ENCODE measurements at regions not wholly inside any gene's neighbourhood (a gene's known extent, or its start where the extent isn't known, plus 50 kb on each side); places are given as distances from the start of the nearest gene placed in this dataset.

DNA sequence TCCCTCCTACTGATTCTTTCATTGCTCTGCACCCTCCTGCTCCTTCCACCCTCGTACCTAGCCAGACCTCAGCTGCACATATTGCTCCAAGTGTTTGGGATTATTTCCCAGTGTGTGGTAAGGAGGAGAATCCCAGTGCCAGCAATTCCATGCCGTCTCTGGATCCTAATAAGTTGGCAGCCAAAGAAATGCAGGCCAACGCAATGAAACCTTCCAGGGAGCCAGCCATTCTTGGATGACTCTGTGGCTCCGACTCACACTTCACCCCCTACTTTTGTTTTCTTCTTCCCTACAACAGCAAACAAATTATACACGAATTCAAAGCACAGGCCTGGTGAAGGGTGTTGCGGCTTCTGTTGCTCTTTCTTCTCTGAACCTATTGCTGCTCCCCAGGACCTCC is 82.5 kb upstream of the SLC1A3 start:
- no peak overlapping the region for H3K27ac ChIP-seq
- no peak overlapping the region for H3K4me3 ChIP-seq
- H3K4me1 ChIP-seq, result no peaks in the 10 kb centered on the region
- DNase-seq, result no peak
- WGBS, 5 donors, result 84 to 87% (median 85%) methylated on average over 6 of the region's 6 CpGs
- intact Hi-C loops (cut with DNase I; ENCODE audit: low total_unique reads), result no loop called here
- peaks cover 0 to under 1% (median 0%) of the 10 kb centered on the region in 8 donors for H3K9me3 ChIP-seq
- TF ChIP-seq POLR2AphosphoS5 (IDR thresholded peaks at IDR 0.05) (no peak), POLR2A (IDR thresholded peaks at IDR 0.05) (no peak)
- TF ChIP-seq, protein P1, sequence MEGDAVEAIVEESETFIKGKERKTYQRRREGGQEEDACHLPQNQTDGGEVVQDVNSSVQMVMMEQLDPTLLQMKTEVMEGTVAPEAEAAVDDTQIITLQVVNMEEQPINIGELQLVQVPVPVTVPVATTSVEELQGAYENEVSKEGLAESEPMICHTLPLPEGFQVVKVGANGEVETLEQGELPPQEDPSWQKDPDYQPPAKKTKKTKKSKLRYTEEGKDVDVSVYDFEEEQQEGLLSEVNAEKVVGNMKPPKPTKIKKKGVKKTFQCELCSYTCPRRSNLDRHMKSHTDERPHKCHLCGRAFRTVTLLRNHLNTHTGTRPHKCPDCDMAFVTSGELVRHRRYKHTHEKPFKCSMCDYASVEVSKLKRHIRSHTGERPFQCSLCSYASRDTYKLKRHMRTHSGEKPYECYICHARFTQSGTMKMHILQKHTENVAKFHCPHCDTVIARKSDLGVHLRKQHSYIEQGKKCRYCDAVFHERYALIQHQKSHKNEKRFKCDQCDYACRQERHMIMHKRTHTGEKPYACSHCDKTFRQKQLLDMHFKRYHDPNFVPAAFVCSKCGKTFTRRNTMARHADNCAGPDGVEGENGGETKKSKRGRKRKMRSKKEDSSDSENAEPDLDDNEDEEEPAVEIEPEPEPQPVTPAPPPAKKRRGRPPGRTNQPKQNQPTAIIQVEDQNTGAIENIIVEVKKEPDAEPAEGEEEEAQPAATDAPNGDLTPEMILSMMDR (IDR thresholded peaks at IDR 0.05 in 8 of 11, conservative IDR thresholded peaks at IDR 0.05 in 3 of 11), result no peak
- H3K27me3 ChIP-seq (replicated peaks in 1 of 7), result no peaks in the 10 kb centered on the region
- no peaks in the 10 kb centered on the region for H3K36me3 ChIP-seq

DNA sequence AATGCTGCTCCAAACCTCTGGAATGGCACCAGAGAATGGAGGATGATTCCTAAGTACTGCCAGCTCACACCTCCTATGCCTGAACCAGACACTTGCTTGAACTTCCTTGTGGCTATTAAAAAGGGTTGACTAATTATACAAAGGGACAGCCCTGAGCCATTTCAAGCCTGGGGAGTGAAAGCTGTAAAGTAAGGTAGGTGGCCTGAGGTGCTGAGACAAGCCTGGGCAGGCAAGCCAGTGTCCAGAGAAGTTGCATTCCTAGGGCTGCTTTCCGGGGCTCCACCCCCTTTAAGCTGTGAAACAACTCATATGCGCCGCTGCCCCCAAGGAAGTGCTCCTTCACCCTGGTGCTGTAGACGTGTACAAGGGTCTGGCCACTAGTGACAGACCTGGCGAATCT is 79.9 kb upstream of the SLC1A3 start:
- no peaks in the 10 kb centered on the region for H3K36me3 ChIP-seq
- H3K27me3 ChIP-seq (replicated peaks in 1 of 7), result peaks cover 0 to 4% (median 0%) of the 10 kb centered on the region in 7 donors
- 83 to 91% (median 91%) methylated on average over 5 of the region's 5 CpGs for WGBS, 5 donors
- H3K27ac ChIP-seq, result no peak overlapping the region
- H3K4me3 ChIP-seq, result no peak overlapping the region
- no peak for DNase-seq
- H3K9me3 ChIP-seq, result no peaks in the 10 kb centered on the region
- H3K4me1 ChIP-seq, result no peaks in the 10 kb centered on the region
- TF ChIP-seq, protein P1 (IDR thresholded peaks at IDR 0.05 in 8 of 11, conservative IDR thresholded peaks at IDR 0.05 in 3 of 11), result no peak
- intact Hi-C loops (cut with DNase I; ENCODE audit: low total_unique reads), result no loop called here

DNA sequence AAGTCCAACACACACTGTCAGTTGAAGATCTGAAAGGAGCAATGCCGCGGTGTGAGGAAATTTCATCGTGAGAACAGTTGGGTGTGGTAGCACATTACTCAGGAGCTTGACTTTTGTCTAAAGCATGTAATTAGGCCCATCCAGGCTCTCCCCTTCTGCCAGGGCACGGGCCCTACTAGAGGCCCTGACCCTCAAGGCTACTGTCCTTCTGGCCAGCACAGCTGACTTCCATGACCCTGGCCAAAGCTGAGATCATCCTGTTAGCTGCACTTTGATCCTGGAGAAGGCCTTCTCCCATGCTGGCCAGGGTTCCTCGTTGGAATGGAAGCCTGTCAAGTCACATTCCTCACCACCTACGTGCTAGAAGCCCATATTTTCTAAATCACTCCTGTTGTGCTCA is 77.8 kb upstream of the SLC1A3 start:
- 67 to 90% (median 75%) methylated on average over 6 of the region's 6 CpGs for WGBS, 5 donors
- no peak for DNase-seq

DNA sequence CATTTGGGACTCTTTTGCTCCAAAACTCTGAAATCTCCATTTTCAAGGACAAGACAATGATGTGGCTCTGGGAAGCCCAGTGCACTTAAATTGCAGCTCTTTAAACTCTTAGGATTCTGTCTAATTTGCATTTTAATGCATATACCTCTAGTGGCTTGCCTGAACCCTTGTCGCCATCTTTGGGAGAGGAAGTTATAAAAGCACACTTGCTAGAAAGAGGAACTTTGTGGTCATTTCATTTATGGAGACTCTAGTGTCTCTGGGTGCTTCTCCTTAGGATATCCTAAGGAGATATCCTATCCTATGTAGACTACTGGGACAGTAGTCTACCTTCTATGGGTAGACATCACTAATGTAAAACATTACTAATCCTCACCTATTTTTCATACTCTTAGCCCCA is 77.3 kb upstream of the SLC1A3 start:
- Histone ChIP-seq H3K9me3 (no peaks in the 10 kb centered on the region), H3K4me3 (no peak overlapping the region), H3K27ac (no peak overlapping the region), H3K36me3 (no peaks in the 10 kb centered on the region), H3K27me3 (replicated peaks in 1 of 7) (peaks cover 0 to 4% (median 0%) of the 10 kb centered on the region in 7 donors), H3K4me1 (no peaks in the 10 kb centered on the region)
- 19 to 43% (median 24%) methylated on average over 1 of the region's 1 CpG for WGBS, 5 donors
- TF ChIP-seq, protein P1 (IDR thresholded peaks at IDR 0.05 in 8 of 11, conservative IDR thresholded peaks at IDR 0.05 in 3 of 11), result no peak
- TF ChIP-seq POLR2A (IDR thresholded peaks at IDR 0.05) (no peak), POLR2AphosphoS5 (IDR thresholded peaks at IDR 0.05) (no peak)
- intact Hi-C loops (cut with DNase I; ENCODE audit: low total_unique reads), result no loop called here
- no peak for DNase-seq

More for the DNA sequence above, 77.8 kb upstream of the SLC1A3 start:
- H3K27ac ChIP-seq, result no peak overlapping the region
- TF ChIP-seq POLR2AphosphoS5 (IDR thresholded peaks at IDR 0.05) (no peak), POLR2A (IDR thresholded peaks at IDR 0.05) (no peak)
- TF ChIP-seq, protein P1 (IDR thresholded peaks at IDR 0.05 in 8 of 11, conservative IDR thresholded peaks at IDR 0.05 in 3 of 11), result no peak
- no peak overlapping the region for H3K4me3 ChIP-seq
- H3K36me3 ChIP-seq, result no peaks in the 10 kb centered on the region
- H3K4me1 ChIP-seq, result no peaks in the 10 kb centered on the region
- intact Hi-C loops (cut with DNase I; ENCODE audit: low total_unique reads), result no loop called here
- no peaks in the 10 kb centered on the region for H3K9me3 ChIP-seq
- H3K27me3 ChIP-seq (replicated peaks in 1 of 7), result peaks cover 0 to 4% (median 0%) of the 10 kb centered on the region in 7 donors

Data from spleen (tissue), 11 donors.